ENCODE measurements at regions not wholly inside any gene's neighbourhood (a gene's known extent, or its start where the extent isn't known, plus 50 kb on each side); places are given as distances from the start of the nearest gene placed in this dataset.
"Not testable (repeated sequence)": the region's sequence is repeated elsewhere in the genome, so short reads cannot be mapped to it uniquely, and the experiment has no call there.

DNA sequence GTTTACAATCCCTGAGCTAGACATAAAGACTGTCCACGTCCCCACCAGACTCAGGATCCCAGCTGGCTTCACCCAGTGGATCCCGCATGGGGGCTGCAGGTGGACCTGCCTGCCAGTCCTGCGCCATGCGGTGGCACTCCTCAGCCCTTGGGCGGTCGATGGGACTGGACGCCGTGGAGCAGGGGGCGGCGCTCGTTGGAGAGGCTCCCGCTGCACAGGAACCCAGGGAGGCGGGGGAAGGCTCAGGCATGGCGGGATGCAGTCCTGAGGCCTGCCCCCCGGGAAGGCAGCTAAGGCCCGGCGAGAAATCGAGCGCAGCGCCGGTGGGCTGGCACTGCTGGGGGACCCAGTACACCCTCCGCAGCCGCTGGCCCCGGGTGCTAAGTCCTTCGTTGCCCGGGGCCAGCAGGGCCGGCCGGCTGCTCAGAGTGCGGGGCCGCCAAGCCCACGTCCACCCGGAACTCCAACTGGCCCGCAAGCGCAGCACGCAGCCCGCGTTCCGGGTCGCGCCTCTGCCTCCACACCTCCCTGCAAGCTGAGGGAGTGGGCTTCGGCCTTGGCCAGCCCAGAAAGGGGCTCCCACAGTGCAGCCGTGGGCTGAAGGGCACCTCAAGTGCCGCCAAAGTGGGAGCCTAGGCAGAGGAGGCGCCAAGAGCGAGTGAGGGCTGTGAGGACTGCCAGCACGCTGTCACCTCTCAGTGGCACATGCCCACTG, 553.1 kb downstream of the CDH9 start:
- not testable (repeated sequence) for TF ChIP-seq POLR2AphosphoS5, POLR2A (IDR thresholded peaks at IDR 0.05)
- TF ChIP-seq, protein P1, sequence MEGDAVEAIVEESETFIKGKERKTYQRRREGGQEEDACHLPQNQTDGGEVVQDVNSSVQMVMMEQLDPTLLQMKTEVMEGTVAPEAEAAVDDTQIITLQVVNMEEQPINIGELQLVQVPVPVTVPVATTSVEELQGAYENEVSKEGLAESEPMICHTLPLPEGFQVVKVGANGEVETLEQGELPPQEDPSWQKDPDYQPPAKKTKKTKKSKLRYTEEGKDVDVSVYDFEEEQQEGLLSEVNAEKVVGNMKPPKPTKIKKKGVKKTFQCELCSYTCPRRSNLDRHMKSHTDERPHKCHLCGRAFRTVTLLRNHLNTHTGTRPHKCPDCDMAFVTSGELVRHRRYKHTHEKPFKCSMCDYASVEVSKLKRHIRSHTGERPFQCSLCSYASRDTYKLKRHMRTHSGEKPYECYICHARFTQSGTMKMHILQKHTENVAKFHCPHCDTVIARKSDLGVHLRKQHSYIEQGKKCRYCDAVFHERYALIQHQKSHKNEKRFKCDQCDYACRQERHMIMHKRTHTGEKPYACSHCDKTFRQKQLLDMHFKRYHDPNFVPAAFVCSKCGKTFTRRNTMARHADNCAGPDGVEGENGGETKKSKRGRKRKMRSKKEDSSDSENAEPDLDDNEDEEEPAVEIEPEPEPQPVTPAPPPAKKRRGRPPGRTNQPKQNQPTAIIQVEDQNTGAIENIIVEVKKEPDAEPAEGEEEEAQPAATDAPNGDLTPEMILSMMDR (IDR thresholded peaks at IDR 0.05) = not testable (repeated sequence)
